ENCODE measurements at regions not wholly inside any gene's neighbourhood (a gene's known extent, or its start where the extent isn't known, plus 50 kb on each side); places are given as distances from the start of the nearest gene placed in this dataset.

DNA sequence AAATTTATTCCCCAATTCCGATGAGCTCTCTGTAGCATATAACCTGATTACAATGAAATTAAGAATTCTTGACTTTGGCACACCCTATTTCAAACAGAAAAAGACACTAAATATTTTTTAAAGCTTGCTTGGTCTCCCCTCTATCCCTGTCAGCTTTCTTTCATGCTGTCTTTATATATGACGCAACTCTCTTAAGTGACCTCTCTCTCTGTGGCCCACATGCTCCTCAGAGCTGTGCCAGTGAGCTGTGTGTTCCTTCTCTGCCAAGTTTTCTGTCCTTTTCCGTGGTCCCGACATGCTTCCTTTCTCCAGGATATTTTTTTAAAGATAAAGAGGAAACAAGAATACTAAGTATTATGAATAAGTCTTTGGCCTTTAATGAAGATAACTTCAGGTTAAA is 484.0 kb downstream of the ETNK1 start:
- TF ChIP-seq CTCF (conservative IDR thresholded peaks at IDR 0.05; ENCODE audit: low read depth, low read length) (no peak), MAFK (IDR thresholded peaks at IDR 0.05; ENCODE audit: low read depth, low read length) (no peak)
